Gastrocnemius medialis (tissue), 4 donors: ENCODE measurements at regions not wholly inside any gene's neighbourhood (a gene's known extent, or its start where the extent isn't known, plus 50 kb on each side); places are given as distances from the start of the nearest gene placed in this dataset.

Experiments
- POLR2A ChIP-seq, 2 donors: fragments of 450-650 bp; IDR thresholded peaks; one replicate each; pipeline ENCODE4 v1.6.1; 2017; ENCODE audit warnings: antibody characterized with exemption in 2 of 2, mild to moderate bottlenecking in 2 of 2, moderate library complexity in 2 of 2
- TF ChIP-seq, protein P1 (sequence below), 5 experiments: fragments of 450-650 bp in 3 of 5; fragments of 200-600 bp in 2 of 5; sonication (generic) in 2 of 5; IDR thresholded peaks in 4 of 5; conservative IDR thresholded peaks in 1 of 5; 1 replicate in 4 of 5; 2 replicates in 1 of 5; pipeline ENCODE4 v1.5.1; 2016 to 2019; ENCODE audit warnings: antibody characterized with exemption in 5 of 5, mild to moderate bottlenecking in 3 of 5, moderate library complexity in 3 of 5

DNA sequence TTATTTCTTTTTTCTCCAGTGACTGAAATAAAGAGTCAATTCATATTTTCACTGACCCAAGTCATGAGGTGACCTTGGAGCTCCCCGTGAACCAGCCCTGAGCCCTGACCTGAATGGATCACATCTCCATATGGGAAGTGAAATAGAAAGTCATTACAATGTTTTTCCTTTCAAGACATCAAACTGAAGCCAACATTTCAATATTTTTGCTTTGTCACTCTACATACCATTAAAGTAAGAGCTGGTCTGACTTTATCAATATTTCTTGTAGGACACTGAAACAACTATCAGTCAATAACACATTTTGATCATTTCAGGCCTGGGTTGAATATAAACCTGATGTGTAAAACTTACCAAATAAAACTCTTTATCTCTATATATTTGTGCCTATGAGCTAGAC lies 249.8 kb upstream of the PHF14 start:
- TF ChIP-seq, protein P1, sequence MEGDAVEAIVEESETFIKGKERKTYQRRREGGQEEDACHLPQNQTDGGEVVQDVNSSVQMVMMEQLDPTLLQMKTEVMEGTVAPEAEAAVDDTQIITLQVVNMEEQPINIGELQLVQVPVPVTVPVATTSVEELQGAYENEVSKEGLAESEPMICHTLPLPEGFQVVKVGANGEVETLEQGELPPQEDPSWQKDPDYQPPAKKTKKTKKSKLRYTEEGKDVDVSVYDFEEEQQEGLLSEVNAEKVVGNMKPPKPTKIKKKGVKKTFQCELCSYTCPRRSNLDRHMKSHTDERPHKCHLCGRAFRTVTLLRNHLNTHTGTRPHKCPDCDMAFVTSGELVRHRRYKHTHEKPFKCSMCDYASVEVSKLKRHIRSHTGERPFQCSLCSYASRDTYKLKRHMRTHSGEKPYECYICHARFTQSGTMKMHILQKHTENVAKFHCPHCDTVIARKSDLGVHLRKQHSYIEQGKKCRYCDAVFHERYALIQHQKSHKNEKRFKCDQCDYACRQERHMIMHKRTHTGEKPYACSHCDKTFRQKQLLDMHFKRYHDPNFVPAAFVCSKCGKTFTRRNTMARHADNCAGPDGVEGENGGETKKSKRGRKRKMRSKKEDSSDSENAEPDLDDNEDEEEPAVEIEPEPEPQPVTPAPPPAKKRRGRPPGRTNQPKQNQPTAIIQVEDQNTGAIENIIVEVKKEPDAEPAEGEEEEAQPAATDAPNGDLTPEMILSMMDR (IDR thresholded peaks at IDR 0.05 in 4 of 5, conservative IDR thresholded peaks at IDR 0.05 in 1 of 5) = no peak
- no peak for TF ChIP-seq POLR2A (IDR thresholded peaks at IDR 0.05)
